Esophagus muscularis mucosa (tissue), 4 donors: ENCODE measurements at regions not wholly inside any gene's neighbourhood (a gene's known extent, or its start where the extent isn't known, plus 50 kb on each side); places are given as distances from the start of the nearest gene placed in this dataset.

Experiments used
- DNase-seq: peaks from one replicate; pipeline ENCODE4 v3.0.0-alpha.2; 2017; ENCODE audit errors: extremely low spot score
- H3K27ac ChIP-seq, 4 donors: fragments of 200-600 bp; sonication (generic); replicated peaks in 1 of 4; 1 replicate in 3 of 4; 2 replicates in 1 of 4; pipeline ENCODE4 v1.5.1; 2016 to 2019; ENCODE audit warnings: mild to moderate bottlenecking in 1 of 4
- H3K27me3 ChIP-seq, 4 donors: fragments of 200-600 bp; sonication (generic); one replicate each; pipeline versions ENCODE4 v1.5.1 to v1.6.0; 2016 to 2019
- H3K36me3 ChIP-seq, 4 donors: fragments of 200-600 bp; sonication (generic); one replicate each; pipeline ENCODE4 v1.5.1; 2016 to 2019
- H3K4me1 ChIP-seq, 4 donors: fragments of 200-600 bp; sonication (generic); one replicate each; pipeline ENCODE4 v1.5.1; 2016 to 2019
- H3K4me3 ChIP-seq, 4 donors: fragments of 200-600 bp; sonication (generic); 1 replicate in 2 of 4; 2 replicates in 2 of 4; pipeline ENCODE4 v1.5.1; 2016 to 2019; ENCODE audit warnings: mild to moderate bottlenecking in 4 of 4, moderate library complexity in 1 of 4
- H3K9me3 ChIP-seq, 4 donors: fragments of 200-600 bp; sonication (generic); 1 replicate in 3 of 4; 2 replicates in 1 of 4; pipeline ENCODE4 v1.5.1; 2016 to 2019
- CTCF ChIP-seq, 3 experiments: fragments of 200-600 bp in 2 of 3; fragments of 450-650 bp in 1 of 3; sonication (generic) in 2 of 3; IDR thresholded peaks; one replicate each; pipeline ENCODE4 v1.5.1; 2017 to 2019; ENCODE audit warnings: antibody characterized with exemption in 3 of 3, mild to moderate bottlenecking in 2 of 3, moderate library complexity in 1 of 3
- EP300 ChIP-seq: sonication (generic); formaldehyde crosslinking; IDR thresholded peaks from one replicate; pipeline ENCODE4 v1.6.1; 2017; ENCODE audit warnings: antibody characterized with exemption
- POLR2A ChIP-seq: fragments of 450-650 bp; IDR thresholded peaks from one replicate; pipeline ENCODE4 v1.6.1; 2017; ENCODE audit warnings: antibody characterized with exemption, moderate library complexity, mild to moderate bottlenecking, low read depth
- POLR2AphosphoS5 ChIP-seq, 2 donors: sonication (generic); formaldehyde crosslinking; IDR thresholded peaks; one replicate each; pipeline ENCODE4 v1.6.1; 2017; ENCODE audit warnings: antibody characterized with exemption in 2 of 2
- WGBS: methylation state at CpG from one replicate; pipeline ENCODE4 v1.1.5; 2018; 5-methylcytosine and 5-hydroxymethylcytosine counted together
- intact Hi-C: fragments of 100-400 bp; cut with DNase I; formaldehyde crosslinking; loops from one replicate; pipeline ENCODE4 v1.15.1; 2023

GRCh38 chr5:58260243-58260642, 199.6 kb downstream of the PLK2 start:
- H3K9me3 ChIP-seq = no peaks in the 10 kb centered on the region
- intact Hi-C loops = no loop called here
- H3K36me3 ChIP-seq = no peaks in the 10 kb centered on the region
- no peak overlapping the region for H3K27ac ChIP-seq
- TF ChIP-seq EP300 (no peak), POLR2AphosphoS5 (IDR thresholded peaks at IDR 0.05) (no peak), CTCF (IDR thresholded peaks at IDR 0.05) (no peak), POLR2A (no peak)
- H3K27me3 ChIP-seq = no peaks in the 10 kb centered on the region
- no peak for DNase-seq
- WGBS = 87% methylated on average over 2 of the region's 2 CpGs
- peaks cover 4 to 11% (median 5%) of the 10 kb centered on the region in 4 donors for H3K4me1 ChIP-seq
- no peak overlapping the region for H3K4me3 ChIP-seq

GRCh38 chr5:58259685-58260152, 200.2 kb downstream of the PLK2 start:
- no peaks in the 10 kb centered on the region for H3K9me3 ChIP-seq
- H3K4me1 ChIP-seq = peaks cover 4 to 11% (median 5%) of the 10 kb centered on the region in 4 donors
- no peak for DNase-seq
- WGBS = 37% methylated on average over 6 of the region's 6 CpGs
- H3K36me3 ChIP-seq = no peaks in the 10 kb centered on the region
- TF ChIP-seq EP300 (no peak), CTCF (IDR thresholded peaks at IDR 0.05) (no peak), POLR2AphosphoS5 (IDR thresholded peaks at IDR 0.05) (no peak), POLR2A (no peak)
- H3K4me3 ChIP-seq = no peak overlapping the region
- H3K27ac ChIP-seq = no peak overlapping the region
- intact Hi-C loops = no loop called here
- no peaks in the 10 kb centered on the region for H3K27me3 ChIP-seq

- TF ChIP-seq POLR2A (no peak), CTCF (IDR thresholded peaks at IDR 0.05) (no peak), POLR2AphosphoS5 (IDR thresholded peaks at IDR 0.05) (no peak), EP300 (no peak)
- Histone ChIP-seq H3K36me3 (no peaks in the 10 kb centered on the region), H3K27ac (no peak overlapping the region), H3K27me3 (no peaks in the 10 kb centered on the region), H3K4me3 (no peak overlapping the region), H3K4me1 (peaks cover 4 to 11% (median 5%) of the 10 kb centered on the region in 4 donors), H3K9me3 (no peaks in the 10 kb centered on the region)
- no peak for DNase-seq
- intact Hi-C loops = no loop called here
These were observed 200.8 kb downstream of the PLK2 start for GRCh38 chr5:58258984-58259684.

GRCh38 chr5:58255970-58256369, 203.9 kb downstream of the PLK2 start:
- no peak overlapping the region for H3K27ac ChIP-seq
- DNase-seq = no peak
- no peaks in the 10 kb centered on the region for H3K27me3 ChIP-seq
- H3K9me3 ChIP-seq = no peaks in the 10 kb centered on the region
- WGBS = 96% methylated on average over 2 of the region's 2 CpGs
- TF ChIP-seq CTCF (IDR thresholded peaks at IDR 0.05) = no peak
- H3K4me1 ChIP-seq = peaks cover 0 to 6% (median 5%) of the 10 kb centered on the region in 4 donors
- no peak overlapping the region for H3K4me3 ChIP-seq
- H3K36me3 ChIP-seq = no peaks in the 10 kb centered on the region
- intact Hi-C loops = no loop called here

- H3K4me3 ChIP-seq = no peak overlapping the region
- WGBS = 70% methylated on average over 1 of the region's 1 CpG
- intact Hi-C loops = no loop called here
These were observed 204.5 kb downstream of the PLK2 start for GRCh38 chr5:58255386-58255785.

More at GRCh38 chr5:58255386-58255785, 204.5 kb downstream of the PLK2 start:
- H3K27me3 ChIP-seq = no peaks in the 10 kb centered on the region
- TF ChIP-seq CTCF (IDR thresholded peaks at IDR 0.05) (no peak), POLR2A (no peak), EP300 (no peak), POLR2AphosphoS5 (IDR thresholded peaks at IDR 0.05) (no peak)
- no peaks in the 10 kb centered on the region for H3K36me3 ChIP-seq
- DNase-seq = no peak
- no peaks in the 10 kb centered on the region for H3K9me3 ChIP-seq
- H3K27ac ChIP-seq = no peak overlapping the region
- peaks cover 0 to 6% (median 5%) of the 10 kb centered on the region in 4 donors for H3K4me1 ChIP-seq
